ENCODE measurements at regions not wholly inside any gene's neighbourhood (a gene's known extent, or its start where the extent isn't known, plus 50 kb on each side); places are given as distances from the start of the nearest gene placed in this dataset.

DNA sequence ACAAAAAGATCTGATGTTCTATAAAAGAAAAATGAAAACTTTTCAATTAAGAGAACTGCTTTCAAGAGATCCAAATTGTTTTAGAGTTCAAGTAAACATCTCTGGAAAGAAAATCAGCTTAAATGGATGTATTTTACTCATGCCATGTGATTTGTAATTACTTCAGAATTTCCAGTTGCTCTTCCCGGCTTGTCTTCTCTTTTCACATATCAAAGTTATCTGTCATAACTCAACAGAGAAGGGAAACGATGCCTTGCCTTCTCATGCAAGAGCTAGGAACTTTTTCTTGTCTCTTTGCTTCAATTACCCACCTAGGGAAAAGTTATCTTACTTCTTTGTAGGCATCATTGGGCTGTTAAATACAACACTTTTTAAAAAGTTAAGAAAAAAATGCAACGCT lies 255.2 kb upstream of the POU2AF2 start:
- TF ChIP-seq POLR2A (IDR thresholded peaks at IDR 0.05) = no peak
- TF ChIP-seq, protein P1, sequence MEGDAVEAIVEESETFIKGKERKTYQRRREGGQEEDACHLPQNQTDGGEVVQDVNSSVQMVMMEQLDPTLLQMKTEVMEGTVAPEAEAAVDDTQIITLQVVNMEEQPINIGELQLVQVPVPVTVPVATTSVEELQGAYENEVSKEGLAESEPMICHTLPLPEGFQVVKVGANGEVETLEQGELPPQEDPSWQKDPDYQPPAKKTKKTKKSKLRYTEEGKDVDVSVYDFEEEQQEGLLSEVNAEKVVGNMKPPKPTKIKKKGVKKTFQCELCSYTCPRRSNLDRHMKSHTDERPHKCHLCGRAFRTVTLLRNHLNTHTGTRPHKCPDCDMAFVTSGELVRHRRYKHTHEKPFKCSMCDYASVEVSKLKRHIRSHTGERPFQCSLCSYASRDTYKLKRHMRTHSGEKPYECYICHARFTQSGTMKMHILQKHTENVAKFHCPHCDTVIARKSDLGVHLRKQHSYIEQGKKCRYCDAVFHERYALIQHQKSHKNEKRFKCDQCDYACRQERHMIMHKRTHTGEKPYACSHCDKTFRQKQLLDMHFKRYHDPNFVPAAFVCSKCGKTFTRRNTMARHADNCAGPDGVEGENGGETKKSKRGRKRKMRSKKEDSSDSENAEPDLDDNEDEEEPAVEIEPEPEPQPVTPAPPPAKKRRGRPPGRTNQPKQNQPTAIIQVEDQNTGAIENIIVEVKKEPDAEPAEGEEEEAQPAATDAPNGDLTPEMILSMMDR (IDR thresholded peaks at IDR 0.05) = no peak

All from uterus (tissue), 2 donors.